Fibroblast of pulmonary artery (primary cell): ENCODE measurements at regions not wholly inside any gene's neighbourhood (a gene's known extent, or its start where the extent isn't known, plus 50 kb on each side); places are given as distances from the start of the nearest gene placed in this dataset.
"Not testable (repeated sequence)": the region's sequence is repeated elsewhere in the genome, so short reads cannot be mapped to it uniquely, and the experiment has no call there.

ENCODE experiments used
- DNase-seq: peaks from one replicate; pipeline ENCODE4 v3.0.0-alpha.2; 2010; ENCODE audit warnings: low read depth
- H3K4me3 ChIP-seq: replicated peaks from 2 replicates; pipeline ENCODE4 v1.5.1; 2011; ENCODE audit warnings: low read depth, mild to moderate bottlenecking, control low read depth, low read length, moderate library complexity
- CTCF ChIP-seq: IDR thresholded peaks from 2 replicates; pipeline ENCODE4 v1.5.1; 2011; ENCODE audit warnings: mild to moderate bottlenecking, control low read depth, low read length, inconsistent platforms; ENCODE audit errors: missing control alignments

GRCh38 chr2:124985270-124985669 is 960.2 kb downstream of the CNTNAP5 start:
- DNase-seq = no peak
- no peak overlapping the region for H3K4me3 ChIP-seq
- no peak for TF ChIP-seq CTCF

- no peak for TF ChIP-seq CTCF
- H3K4me3 ChIP-seq = no peak overlapping the region
- no peak for DNase-seq
Observed at GRCh38 chr2:124986136-124986535, 961.0 kb downstream of the CNTNAP5 start.

- not testable (repeated sequence) for DNase-seq, H3K4me3 ChIP-seq
Observed at GRCh38 chr2:124986870-124987269, 961.8 kb downstream of the CNTNAP5 start.

- not testable (repeated sequence) for H3K4me3 ChIP-seq
Observed at GRCh38 chr2:124987436-124987835, 962.3 kb downstream of the CNTNAP5 start.

GRCh38 chr2:124988111-124988510 is 963.0 kb downstream of the CNTNAP5 start:
- no peak for DNase-seq
- TF ChIP-seq CTCF = no peak
- H3K4me3 ChIP-seq = no peak overlapping the region

More at GRCh38 chr2:124987436-124987835, 962.3 kb downstream of the CNTNAP5 start:
- DNase-seq = not testable (repeated sequence)

- H3K4me3 ChIP-seq = no peak overlapping the region
- TF ChIP-seq CTCF = no peak
- no peak for DNase-seq
Observed at GRCh38 chr2:124988794-124989193, 963.7 kb downstream of the CNTNAP5 start.

GRCh38 chr2:124993809-124994208 is 968.7 kb downstream of the CNTNAP5 start:
- DNase-seq = no peak
- H3K4me3 ChIP-seq = no peak overlapping the region
- no peak for TF ChIP-seq CTCF

- no peak for DNase-seq
- no peak for TF ChIP-seq CTCF
- H3K4me3 ChIP-seq = no peak overlapping the region
Observed at GRCh38 chr2:124995185-124995912, 970.3 kb downstream of the CNTNAP5 start.
